HG03457 (cell line): ENCODE measurements at regions not wholly inside any gene's neighbourhood (a gene's known extent, or its start where the extent isn't known, plus 50 kb on each side); places are given as distances from the start of the nearest gene placed in this dataset.
"Not testable (repeated sequence)": the region's sequence is repeated elsewhere in the genome, so short reads cannot be mapped to it uniquely, and the experiment has no call there.

Source experiments
- ATAC-seq: cut with Tn5 transposase; IDR thresholded peaks from one replicate; pipeline ENCODE4 v1.9.1; 2021; ENCODE audit warnings: moderate number of reproducible peaks; ENCODE audit not compliant: unreplicated experiment

DNA sequence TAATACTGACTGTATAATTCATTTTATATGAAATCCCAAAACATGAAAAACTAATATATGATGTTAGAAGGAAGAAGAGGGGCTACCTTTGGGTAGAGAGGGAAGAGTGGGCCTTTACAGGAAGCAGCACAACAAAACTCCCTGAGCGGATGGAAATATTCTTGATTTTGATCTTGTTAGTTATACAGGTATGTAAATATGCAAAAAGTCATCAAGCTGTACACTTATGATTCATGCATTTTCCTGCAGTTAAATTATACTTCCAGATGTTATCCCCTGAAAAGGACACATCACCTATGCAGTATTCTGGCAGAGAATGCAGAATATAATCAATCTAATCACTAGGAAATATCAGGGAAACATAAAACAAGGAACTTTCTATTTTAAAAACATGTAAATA, 249.4 kb upstream of the MGAT5 start:
- no peak for ATAC-seq

DNA sequence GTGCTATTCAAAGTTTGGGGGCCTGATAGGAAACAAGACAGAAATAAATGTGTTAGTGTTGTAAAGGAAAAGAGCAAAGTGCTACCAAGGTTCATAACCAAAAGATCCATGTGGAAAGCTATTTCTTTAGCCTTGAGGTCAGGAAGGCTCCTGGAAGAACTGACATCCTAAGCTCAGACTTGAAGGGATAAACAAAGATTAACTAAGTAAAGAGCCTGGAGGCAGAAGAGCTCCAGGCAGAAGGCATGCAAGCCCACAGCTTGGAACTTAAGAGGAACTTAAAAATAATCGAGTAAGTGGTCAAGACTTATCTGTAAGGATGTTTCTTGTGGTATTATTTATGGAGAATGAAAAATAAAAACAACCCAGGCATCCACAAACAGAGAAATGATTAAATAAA, 245.0 kb upstream of the MGAT5 start:
- ATAC-seq, result no peak

DNA sequence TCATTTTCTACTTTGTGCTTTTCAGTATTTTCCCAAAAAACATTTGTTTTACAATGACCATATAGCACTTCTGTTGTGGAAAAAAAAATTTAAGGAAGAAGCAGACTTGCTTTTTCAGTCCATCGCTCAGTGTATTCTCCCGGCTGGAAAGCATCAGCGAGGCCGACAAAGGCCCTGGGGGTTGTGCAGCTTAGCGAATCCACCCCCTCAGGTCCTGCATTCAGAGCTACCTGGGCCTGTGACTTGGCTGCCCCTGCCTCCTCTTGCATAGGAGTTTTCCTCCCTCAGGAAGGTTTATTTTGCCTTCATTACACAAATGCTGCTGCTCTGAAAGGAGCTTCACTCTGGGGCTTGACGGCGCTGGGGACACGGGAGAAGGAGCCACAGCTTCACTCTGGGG, 244.4 kb upstream of the MGAT5 start:
- ATAC-seq, result no peak

DNA sequence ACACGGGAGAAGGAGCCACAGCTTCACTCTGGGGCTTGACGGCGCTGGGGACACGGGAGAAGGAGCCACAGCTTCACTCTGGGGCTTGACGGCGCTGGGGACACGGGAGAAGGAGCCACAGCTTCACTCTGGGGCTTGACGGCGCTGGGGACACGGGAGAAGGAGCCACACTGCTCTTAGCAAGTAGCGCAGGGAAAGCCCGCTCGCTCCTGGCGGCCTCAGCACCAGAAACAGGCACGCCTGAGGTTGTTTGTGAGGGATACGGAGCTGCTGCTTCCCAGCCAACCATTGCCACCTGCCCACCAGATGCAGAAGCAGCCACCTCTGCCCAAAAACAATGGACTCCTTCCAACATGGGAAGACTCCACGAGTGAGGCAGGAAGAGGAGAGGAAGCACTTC, 244.0 kb upstream of the MGAT5 start:
- ATAC-seq, result not testable (repeated sequence)

DNA sequence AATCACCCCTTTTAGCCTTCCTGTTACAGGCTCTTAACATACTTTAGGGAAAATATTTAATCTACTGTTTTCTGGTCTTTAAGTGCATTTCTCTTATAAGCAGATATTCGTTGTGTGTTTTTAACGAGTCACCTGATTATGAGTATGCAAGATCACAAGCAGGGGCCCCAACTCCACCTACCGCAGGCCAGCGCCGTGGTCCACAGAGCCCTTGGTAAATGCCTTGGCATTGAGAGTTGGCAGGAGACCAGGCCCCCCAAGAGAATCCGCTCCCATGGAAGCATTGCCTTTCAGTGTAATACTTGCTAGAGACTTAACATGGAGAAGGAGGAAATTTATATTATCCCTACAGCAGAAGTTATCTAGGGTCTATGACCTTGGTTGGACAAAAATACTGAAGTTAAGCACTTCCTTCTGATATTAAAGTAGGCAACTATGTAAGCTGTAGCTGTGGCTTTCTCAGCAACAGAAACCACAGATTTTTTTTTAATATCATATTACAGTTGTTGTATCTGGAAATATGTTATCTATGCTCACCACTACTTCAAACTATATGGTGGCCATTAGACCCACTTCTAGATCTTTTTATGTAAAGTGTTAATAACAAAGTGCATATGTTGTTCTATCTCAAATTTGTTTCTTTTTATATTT, 241.8 kb upstream of the MGAT5 start:
- no peak for ATAC-seq

DNA sequence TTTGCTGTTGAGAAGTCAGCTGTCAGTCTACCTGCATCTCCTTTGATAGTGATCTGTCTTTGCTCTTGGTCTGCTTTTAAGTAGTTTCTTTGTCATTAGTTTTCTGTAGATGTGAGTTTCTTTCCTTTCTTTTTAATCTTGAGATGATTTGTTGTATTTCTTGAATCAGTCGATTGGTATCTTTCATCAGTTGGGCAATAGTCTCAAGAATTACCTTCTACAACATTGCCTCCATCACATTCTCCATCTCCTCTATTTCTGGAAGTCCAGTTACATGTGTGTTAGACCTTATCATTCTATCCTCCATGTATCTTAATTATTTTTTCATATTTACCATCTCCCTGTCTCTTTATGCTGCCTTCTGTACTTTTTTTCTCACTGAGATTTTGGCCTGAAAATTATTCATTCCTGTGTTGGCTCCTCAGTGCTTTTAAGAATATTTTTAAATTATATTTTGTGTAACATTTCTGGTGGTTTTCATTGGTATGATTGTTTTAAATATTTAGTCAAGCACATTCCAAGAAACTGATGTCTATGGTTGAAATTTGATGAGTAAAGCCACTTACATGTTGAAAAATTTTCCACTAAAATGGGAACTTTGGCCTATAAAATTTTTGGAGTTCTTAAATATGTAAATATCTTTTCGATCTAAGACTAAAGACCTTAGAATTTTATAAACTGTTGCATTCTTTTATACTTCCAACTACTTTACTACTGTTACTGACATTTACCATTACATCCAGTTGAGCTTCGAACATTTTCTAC, 239.5 kb upstream of the MGAT5 start:
- no peak for ATAC-seq

DNA sequence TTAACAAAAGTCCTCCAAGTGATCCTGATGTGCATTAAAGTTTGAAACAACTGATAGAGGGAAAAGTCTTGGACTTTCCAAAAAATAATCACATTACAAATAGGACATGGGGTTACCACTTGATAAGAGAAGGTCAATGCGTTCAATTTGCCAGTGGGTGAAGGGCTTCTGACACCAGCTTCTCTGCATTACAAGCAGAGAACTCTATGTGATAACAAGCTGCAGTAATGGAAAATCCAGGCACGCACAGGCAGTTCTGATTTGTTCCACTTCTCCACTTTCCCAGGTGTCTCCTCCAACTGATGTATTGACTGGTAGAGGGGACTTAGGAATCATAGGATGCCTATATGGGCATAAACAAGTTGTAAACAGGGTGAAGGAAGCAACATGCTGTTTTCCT, 234.0 kb upstream of the MGAT5 start:
- ATAC-seq, result no peak

DNA sequence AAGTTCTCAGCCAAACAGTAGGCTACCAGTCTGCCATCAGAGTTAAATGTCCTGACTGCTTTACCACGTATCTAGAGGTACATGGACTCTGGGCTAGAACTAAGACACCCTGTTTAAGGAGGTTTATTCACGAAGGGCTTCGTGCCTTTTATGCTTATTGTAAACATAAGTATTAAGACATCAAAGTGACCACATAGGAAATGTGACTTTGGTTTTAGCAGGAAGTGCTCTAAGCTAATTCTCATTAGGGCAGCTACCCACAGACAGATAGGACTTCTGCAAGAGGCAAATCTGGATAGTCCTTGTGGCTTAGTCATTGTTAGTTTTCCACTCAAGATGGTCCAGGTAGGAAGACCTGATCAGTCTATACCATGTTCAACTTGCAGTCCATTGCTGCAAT, 233.3 kb upstream of the MGAT5 start:
- no peak for ATAC-seq

DNA sequence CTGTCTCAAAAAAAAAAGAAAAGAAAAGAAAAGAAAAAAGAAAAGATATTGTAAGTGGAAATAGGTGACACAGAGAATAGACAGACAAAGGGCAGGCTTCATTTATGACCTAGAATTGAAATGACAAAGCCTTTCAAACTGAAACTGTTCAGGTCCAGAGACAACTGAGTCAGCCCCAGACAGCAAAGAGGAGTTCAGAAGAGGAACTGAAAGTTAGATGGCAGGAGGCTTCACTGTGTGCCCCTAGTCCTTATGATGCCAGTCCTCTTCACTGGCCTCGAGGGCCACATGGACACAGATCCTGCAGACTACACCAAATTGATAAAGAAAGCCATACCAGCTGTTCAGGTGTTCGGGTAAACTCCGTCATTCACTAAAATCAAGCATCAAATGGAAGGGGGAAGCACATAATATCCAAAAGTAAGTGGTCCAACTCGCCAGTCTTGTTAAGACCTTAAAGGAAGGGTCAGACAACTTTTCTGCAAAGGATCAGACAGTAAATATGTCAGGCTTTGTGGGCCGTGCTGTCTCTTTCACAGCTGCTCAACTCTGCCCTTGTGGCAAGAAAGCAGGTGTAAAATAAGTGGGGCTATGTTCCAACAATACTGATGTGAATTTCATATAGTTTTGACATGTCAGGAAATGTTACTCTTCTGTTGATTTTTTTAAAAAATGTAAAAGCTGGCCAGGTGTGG, 231.9 kb upstream of the MGAT5 start:
- ATAC-seq, result peak; percentile 98

DNA sequence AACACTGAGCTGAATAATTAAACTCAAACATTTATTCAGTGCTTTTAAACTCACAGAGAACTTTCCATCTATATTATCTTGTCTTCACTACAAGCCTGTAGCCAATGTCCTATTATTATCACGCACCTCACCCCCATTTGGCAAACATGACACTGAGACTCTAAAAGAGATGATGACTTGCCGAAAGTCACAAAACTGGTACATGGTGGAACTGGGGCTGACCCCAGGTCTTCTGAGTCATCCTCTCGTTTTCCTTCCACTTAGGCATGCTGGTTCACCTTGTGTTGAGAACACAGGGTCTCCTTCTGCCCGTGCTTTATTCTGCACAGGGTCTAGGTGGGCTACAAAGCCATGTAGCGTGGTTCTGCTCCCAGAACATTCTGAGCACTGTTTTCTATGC, 230.0 kb upstream of the MGAT5 start:
- ATAC-seq, result no peak

DNA sequence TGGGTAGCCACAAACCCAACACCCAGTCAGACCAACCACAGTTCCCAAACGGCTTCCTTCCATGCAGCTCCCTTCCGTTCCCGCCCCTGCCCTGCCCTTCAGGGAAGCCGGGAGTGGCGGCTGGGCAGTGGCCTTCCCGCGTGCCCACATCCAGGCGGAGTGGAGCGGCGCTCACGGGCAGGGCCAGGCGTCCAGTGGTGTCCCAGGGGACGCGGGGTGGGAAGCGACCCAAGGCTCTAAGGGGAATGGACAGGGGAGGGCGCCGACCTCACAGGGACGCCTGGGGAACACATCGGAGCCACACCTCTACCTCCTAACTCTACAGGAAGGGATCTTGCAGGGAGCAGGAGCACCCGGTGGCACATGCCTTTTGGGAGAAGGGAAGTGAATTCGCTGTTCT, 225.9 kb upstream of the MGAT5 start:
- no peak for ATAC-seq

DNA sequence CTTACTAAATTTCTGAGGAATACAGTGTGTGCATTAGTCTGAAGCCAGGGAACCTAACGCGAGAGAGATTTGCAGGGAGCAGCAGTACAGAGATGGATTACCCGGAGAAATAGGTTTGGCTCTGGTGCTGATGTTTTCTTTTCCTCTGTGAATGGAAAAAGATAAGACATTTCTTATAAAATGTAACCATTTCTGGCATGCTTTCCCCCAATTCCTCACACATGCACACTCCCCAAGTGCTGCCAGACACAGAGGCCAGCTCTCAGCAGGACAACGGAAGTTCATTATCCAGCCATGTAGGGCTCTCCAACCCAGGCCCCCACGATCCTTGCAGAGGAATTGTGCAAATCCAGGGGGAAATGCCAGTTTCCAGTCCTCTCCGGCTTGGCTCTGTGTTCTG, 224.5 kb upstream of the MGAT5 start:
- no peak for ATAC-seq

DNA sequence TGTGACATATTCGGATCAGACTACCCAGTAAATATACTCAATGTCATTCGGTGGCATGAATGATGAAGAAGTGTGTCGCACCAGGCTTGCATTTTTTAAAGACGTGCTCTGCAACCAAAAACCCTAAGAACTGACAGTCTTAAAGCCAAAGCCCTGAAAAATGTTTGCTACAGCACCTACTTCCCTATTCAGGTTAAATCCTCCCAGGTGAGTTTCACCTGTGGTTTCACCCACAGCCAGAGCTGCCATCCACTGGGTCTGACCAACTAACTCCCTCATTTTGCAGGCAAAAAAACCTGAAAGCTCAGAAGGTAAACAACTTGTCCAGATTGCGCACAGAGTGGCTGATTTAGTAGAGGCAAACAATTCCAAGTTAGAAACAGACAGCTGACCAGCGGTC, 222.3 kb upstream of the MGAT5 start:
- no peak for ATAC-seq

DNA sequence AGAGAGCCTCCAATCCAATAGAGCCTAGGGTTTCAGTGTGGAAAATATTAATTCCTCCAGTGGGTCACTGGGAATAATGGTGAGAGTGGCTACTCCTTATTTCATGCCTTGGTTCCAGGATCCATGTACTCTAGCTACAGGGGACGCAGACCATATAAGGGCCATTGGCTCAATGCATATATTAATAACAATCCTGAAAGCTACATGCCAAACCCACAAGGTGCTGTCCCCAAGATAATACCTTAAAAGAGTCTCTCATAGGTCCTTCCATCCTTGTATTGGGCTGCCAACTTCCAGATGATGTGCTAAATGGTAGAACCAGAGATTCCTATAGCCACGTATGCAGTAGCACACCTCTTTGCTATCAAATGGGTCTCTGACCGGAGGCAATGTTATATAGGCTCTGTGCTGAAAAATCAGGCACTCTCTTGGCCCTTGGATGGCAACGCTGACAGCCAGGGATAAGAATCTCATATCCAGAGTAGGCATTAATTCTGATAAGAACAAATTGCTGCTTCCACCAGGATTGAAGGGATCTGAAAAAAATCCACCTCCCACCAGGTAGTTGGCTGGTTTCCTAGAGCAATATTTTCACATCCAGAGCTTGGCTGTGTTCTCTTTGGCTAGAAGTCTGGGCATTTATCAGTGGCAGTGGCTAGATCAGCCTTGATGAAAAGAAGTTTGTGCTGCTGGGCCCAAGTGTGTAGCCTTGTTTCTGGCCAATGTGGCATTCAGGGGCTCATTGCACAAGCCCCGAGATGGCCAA, 218.1 kb upstream of the MGAT5 start:
- ATAC-seq, result no peak

DNA sequence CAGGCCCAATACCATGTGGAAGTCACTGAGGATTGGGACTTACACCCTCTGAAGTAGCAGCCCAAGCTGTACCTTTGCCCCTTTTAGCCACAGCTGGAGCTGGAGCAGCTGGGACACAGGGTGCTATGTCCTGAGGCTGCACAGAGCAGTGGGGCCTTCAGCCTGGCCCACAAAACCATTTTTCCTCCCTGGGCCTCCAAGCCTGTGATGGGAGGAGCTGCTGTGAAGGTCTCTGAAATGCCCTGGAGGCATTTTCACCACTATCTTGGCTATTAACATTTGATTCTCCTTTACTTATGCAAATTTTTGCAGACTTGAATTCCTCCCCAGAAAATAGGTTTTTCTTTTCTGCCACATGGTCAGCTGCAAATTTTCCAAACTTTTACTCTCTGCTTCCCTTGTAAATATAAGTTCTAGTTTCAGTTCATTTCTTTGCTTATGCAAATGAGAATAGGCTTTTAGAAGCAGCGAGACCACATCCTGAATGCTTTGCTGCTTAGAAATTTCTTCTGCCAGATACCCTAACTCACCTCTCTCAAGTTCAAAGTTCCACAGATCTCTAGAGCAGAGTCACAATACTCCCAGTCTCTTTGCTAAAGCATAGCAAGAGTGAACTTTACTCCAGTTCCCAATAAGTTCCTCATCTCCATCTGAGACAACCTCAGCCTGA, 213.8 kb upstream of the MGAT5 start:
- no peak for ATAC-seq

DNA sequence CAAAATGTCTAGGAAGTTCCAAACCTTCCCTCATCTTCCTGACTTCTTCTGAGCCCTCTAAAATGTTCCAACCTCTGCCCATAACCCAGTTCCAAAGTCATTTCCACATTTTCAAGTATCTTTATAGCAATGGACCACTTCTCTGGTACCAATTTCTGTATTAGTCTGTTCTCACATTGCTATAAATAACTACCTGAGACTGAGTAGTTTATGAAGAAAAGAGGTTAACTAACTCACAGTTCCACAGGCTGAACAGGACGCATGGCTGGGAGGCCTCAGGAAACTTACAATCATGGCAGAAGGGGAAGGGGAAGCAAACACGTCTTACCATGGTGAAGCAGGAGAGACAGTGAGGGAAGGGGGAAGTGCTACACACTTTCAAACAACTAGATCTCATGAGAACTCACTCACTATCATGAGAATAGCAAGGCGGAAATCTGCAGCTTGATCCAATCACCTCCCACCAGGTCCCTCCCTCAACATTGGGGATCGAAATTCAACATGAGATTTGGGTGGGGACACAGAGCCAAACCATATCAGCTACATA, 213.2 kb upstream of the MGAT5 start:
- not testable (repeated sequence) for ATAC-seq

DNA sequence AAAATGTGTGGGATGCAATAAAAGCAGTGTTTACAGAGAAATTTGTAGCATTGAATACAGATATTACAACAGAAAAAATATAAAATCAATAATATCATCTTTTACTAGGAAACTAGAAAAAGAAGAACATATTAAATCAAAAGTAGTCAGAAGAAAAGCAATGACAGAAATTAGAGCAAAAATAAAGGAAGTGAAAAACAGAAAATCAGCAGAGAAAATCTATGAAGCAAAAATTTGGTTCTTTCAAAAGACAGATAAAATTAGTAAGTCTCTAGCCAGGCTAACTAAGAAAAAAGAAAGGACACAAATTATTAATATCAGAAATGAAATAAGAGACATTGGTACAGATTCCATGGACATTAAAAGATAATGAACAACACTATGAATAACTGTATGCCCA, 212.0 kb upstream of the MGAT5 start:
- ATAC-seq, result no peak

DNA sequence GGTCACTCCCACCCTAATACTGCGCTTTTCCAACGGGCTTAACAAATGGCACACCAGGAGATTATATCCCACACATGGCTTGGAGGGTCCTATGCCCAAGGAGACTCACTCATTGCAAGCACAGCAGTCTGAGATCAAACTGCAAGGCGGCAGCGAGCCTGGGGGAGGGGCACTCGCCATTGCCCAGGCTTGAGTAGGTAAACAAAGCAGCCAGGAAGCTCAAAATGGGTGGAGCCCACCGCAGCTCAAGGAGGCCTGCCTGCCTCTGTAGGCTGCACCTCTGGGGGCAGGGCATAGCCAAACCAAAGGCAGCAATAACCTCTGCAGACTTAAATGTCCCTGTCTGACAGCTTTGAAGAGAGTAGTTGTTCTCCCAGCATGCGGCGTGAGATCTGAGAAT, 210.8 kb upstream of the MGAT5 start:
- ATAC-seq, result not testable (repeated sequence)

DNA sequence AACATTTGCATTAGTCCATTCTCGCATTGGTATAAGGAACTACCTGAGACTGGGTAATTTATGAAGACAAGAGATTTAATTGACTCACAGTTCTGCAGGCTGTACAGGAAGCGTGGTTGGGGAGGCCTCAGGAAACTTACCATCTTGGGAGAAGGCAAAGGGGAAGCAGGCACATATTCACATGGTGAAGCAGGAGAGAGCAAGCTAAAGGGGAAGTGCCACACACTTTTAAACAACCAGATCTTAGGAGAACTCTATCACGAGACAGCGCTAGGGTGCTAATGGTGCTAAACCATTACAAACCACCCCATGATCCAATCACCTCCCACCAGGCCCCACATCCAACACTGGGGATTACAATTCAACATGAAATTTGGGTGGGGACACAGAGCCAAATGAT, 201.7 kb upstream of the MGAT5 start:
- ATAC-seq, result no peak

DNA sequence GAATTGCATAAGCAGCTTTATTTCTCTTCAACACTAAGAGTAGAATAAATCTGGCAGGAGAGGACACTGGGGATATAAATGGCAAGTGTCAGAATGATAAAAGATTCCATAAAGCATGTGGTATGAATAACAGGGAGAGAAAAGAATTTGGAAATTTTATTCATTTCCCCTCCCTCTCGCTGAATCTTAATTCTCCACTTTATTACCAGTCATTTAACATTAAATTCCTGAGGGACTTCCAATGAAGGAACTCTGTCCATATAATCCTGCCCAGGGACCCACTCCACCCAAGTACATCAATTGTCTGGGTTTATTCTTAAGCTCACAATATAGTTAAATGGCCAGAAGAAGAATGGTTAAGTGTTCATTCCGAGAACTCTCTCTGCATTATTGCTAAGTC, 197.7 kb upstream of the MGAT5 start:
- ATAC-seq, result no peak

DNA sequence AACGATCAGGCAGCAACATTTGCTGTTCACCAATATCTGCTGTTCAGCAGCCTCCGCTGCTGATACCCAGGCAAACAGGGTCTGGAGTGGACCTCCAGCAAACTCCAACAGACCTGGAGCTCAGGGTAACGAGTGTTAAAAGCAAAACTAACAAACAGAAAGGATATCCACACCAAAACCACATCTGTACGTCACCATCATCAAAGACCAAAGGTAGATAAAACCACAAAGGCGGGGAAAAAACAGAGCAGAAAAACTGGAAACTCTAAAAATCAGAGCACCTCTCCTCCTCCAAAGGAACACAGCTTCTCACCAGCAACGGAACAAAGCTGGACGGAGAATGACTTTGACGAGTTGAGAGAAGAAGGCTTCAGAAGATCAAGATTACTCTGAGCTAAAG, 192.8 kb upstream of the MGAT5 start:
- ATAC-seq, result not testable (repeated sequence)
